ENCODE measurements at regions not wholly inside any gene's neighbourhood (a gene's known extent, or its start where the extent isn't known, plus 50 kb on each side); places are given as distances from the start of the nearest gene placed in this dataset.

DNA sequence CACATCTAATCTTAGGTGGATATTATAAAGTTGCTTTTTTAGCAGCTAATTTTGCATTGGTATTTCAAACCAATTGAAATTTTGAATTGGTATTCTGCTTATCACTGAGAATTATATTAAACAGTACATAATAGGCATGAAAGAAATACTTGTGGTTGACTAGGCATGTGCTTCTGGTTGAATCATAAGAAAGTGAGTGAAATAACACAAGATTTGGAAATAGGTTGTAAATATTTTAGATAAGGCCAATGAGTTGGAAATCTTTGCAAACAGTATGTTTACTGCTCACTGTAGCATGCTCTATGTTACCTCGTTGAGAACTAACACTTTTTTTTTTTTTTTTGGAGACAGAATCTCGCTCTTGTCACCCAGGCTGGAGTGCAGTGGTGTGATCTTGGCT, 66.8 kb upstream of the RFC3 start:
- peak; percentile 46 for DNase-seq (ENCODE audit: low read depth)

DNA sequence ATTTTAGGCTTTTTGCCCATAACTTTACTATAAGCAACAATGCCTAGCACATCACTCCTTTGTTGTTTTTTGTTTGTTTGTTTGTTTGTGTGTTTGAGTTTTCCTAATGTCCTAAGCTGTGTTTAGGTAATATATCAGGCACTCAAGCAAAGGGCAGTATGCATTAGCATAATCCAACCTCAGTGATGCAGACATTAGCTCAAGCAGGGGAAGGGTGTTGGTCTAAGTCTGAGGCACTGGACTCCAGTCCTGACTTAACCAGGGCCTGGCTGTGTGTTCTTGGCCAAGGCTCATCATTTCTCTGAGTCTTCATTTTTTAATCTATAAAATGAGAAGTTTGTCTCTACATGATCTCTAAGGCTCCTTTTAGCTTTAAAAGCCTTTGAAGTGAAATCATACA, 65.9 kb upstream of the RFC3 start:
- no peak for DNase-seq (ENCODE audit: low read depth)

DNA sequence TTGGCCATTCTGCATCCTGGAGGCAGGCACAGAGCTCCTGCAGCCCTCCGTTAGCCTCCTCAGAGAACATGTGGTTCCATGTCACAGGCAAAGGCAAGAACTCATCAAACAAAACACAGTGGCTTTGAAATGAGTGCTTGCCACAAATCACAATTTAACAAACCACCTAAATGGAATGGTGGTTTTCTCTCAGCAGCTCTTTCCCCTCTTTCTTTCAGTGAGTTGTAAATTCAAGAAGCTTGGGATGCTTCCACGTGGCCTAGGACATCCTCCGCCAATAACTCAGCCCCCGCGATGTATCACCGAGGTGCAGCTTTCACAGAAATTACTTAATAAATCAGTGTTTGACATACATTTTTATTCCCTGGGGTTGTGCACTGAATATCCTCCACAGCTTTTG, 65.4 kb upstream of the RFC3 start:
- DNase-seq (ENCODE audit: low read depth) = no peak

DNA sequence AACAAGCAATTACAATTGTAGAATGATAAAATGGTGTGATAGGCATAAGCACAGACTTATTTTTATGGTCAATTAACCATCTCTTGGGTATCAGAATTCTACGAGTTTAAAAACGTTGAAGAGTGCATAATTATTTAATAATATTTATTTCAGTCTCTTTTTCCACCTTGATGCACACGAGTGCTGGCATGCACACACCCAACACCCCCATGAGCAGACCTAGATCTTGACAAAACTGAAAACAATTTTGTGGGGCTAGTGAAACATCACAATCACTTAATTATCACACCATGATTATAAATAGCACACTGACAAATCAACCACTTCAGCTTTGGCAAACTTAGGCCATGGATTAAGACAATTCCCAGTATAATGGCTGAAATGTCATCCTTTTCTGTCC, 61.0 kb upstream of the RFC3 start:
- DNase-seq (ENCODE audit: low read depth) = no peak

DNA sequence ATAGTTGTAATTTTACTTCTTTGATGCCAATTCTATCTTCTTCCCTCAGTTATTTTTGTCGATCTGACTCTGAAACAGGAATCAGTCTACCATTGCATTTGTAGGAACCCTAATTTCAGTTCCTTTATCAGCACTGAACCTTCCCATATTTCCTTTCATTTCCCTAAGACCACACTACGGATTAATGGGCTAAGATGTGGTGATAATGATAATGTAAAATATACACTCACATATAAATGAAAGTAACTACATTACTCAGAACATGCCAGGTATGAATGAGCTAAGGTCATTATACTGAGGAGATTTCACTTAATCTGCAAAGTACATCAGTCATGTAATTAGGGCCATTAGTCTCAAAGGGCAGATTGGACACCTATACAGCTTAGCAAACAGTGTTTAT, 60.2 kb upstream of the RFC3 start:
- DNase-seq (ENCODE audit: low read depth) = no peak

DNA sequence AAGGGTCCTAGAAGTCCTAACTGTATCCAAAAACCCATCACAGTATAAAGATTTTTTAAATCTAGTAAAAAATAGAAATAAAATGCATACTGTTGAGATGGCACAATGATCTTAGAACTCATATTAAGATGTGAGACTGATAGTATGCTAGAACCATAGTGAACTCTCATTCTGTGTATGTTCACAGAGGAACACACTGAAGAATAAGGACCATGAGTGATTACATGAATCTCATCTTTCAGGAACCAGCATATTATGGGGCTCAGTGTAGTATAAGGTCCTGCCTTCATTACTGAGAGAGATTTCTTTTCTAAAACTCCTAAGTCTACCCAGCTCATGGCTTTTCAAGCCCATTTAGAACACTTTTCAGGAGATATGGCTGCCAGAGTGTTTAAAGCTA, 59.8 kb upstream of the RFC3 start:
- no peak for DNase-seq (ENCODE audit: low read depth)

DNA sequence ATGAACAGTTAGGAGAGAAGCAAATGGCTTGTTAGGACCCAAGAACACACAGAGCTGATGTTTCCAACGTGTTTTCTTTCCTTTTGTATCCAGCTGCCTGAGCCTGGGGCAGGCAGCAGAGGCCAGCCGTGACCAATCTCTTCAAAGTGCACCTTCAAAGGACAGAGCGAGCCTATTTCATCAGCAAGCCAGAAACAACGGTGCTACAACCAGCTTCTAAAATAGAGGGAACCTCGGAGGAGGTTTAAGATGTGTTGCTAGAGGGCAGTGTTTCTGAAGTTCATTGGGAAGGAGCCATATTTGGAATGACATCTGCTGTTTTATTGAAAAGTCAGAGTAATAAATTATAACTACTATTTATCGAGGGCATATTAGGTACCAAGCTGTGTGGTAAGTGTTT, 56.2 kb upstream of the RFC3 start:
- no peak for DNase-seq (ENCODE audit: low read depth)

DNA sequence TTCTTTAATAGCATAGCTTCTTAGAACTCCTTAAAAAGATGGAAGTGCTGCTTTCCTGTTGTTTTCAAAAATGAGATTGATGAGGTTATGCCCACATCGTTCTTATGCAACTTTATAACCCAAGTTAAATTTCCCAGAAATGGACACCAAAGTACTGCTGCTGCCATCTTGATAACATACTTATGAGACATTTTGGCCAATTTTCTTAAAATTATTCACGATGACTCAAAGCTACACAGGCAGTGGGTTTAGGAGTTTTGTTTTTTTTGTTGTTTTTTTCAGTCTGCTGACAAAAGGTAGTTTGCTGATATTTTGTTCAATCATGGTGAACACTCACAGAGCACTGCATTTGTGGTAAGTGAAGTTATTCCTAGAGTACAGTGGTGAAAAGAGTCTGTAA, 54.9 kb upstream of the RFC3 start:
- DNase-seq (ENCODE audit: low read depth) = no peak

DNA sequence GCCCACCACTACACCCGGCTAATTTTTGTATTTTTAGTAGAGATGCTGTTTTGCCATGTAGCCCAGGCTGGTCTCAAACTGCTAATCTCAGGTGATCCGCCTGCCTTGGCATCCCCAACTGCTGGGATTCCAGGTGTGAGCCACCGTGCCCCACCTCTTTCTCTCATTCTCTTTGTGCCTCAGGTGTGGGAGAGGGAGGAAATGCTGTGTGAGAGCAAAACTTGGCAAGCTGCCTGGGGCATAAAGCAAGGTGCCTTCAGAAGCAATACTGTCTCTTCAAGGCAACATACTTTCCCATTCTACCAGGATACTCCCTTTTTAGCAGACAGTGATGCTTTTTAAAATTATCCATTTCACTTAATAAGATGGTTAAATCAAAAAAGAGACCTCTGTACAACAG, 53.2 kb upstream of the RFC3 start:
- no peak for DNase-seq (ENCODE audit: low read depth)

DNA sequence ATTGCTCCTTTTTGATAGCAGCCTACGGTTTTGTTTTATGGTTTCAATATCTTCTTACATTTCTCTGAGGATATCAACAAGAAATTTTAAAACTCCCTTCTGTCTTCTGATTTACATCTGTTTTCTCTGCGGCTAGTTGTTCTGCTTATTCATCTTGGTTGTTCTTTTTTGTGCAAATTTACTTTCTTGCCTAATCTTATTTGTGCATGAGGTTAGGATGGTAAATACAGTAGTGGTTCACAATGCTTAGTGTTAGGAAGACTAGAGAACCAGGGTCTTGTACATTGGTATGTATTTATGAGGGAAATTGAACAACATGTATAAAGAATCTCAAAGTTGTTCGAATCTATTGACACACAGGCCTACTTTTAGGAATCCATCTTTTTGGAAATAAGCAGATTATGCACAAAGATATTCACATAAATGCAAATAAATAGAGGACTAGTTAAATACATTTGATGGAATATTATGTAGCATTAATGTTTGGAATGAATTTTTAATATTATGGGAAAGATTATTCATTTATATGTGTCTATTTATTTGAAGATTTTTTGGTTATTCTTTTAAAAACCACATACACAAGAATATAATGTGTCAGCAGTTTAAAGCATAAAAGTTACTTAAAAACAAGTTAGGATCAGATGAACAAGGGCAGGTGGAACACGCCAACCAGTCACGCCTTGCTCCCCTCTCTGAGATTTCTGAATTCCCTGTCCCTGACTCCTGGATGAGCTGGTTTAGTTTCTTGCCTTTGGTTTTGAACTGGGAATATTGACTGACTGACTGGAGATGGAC, 51.4 kb upstream of the RFC3 start:
- DNase-seq (ENCODE audit: low read depth) = no peak

DNA sequence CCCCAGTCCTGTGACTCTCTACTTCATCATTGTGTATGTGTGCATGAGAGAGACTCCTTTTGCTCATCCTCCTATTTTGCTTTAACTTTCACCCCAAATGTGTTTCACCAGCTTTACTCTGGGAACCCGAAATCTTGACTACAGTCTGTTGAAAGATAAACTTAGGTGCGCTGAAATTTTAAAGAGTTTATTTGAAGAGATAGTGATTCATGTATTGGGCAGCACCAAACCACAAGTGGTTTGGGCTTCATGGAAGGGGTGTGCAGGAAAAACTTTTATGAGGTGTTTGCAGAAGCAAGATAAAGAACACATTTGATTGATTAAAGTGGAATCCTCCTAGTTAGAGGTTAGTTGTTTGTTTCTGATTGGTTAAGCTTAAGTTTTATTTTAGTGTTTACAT, 50.8 kb upstream of the RFC3 start:
- DNase-seq (ENCODE audit: low read depth) = no peak
